ENCODE measurements at regions not wholly inside any gene's neighbourhood (a gene's known extent, or its start where the extent isn't known, plus 50 kb on each side); places are given as distances from the start of the nearest gene placed in this dataset.

DNA sequence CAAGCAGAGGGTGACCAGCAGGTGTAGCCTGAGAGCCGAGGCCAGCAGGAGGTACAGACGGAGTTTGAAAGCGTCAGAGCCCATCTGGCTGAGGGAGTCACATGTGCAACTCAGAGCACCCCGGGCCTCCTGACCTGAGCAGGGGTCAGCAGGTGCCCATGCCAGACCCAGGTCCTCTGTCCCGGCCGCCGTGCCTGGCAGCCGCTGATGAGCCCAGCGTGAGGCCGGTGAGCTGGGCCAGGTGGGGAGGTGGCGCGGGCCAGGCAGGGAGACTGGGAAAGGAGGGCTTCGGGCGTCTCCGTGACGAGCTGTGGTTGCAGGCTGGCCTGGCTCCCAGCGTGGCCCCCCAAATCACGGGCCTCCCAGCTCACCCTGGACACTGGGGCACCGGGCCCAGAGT is 130.9 kb downstream of the CHSY1 start:
- ATAC-seq (no peak), DNase-seq (ENCODE audit: low read depth, low spot score) (no peak)
- H3K9me3 ChIP-seq (ENCODE audit: control insufficient read depth, insufficient read depth, low read depth, low read length), result no peaks in the 10 kb centered on the region
- H3K36me3 ChIP-seq (ENCODE audit: control insufficient read depth, insufficient read depth, low read length), result no peaks in the 10 kb centered on the region
- BruUV-seq (replicated peaks), result no TSS peak
- intact Hi-C loops (cut with micrococcal nuclease; ENCODE audit: unreplicated experiment) (no loop called here), in situ Hi-C loops (cut with HindIII; ENCODE audit: low pct_unique_long_range_greater_than_20kb, low sequenced_read_pairs) (no loop called here)
- H3K27me3 ChIP-seq (ENCODE audit: control insufficient read depth, insufficient read depth, low read length), result no peaks in the 10 kb centered on the region
- ChIA-PET POLR2A (no interaction called here), CTCF (interaction anchor here (0.7 kb wide), 1 partner anchor 69 kb away, joined by 5 read pairs; no protein-coding TSS in a partner anchor)
- H3K27ac ChIP-seq (ENCODE audit: low read length), result peak overlapping the region; percentile 75
- H3K4me3 ChIP-seq (ENCODE audit: low read depth in 2 of 2, low read length in 2 of 2), result no peak overlapping the region
- TF ChIP-seq SIN3A (IDR thresholded peaks at IDR 0.05; ENCODE audit: borderline replicate concordance, insufficient read depth, low read depth, low read length) (no peak), CTCF (IDR thresholded peaks at IDR 0.05) (no peak), TCF7L2 (IDR thresholded peaks at IDR 0.05; ENCODE audit: low read depth, low read length) (no peak), POLR2AphosphoS5 (IDR thresholded peaks at IDR 0.05; ENCODE audit: low read depth, low read length) (no peak)
- TF ChIP-seq, protein P1, sequence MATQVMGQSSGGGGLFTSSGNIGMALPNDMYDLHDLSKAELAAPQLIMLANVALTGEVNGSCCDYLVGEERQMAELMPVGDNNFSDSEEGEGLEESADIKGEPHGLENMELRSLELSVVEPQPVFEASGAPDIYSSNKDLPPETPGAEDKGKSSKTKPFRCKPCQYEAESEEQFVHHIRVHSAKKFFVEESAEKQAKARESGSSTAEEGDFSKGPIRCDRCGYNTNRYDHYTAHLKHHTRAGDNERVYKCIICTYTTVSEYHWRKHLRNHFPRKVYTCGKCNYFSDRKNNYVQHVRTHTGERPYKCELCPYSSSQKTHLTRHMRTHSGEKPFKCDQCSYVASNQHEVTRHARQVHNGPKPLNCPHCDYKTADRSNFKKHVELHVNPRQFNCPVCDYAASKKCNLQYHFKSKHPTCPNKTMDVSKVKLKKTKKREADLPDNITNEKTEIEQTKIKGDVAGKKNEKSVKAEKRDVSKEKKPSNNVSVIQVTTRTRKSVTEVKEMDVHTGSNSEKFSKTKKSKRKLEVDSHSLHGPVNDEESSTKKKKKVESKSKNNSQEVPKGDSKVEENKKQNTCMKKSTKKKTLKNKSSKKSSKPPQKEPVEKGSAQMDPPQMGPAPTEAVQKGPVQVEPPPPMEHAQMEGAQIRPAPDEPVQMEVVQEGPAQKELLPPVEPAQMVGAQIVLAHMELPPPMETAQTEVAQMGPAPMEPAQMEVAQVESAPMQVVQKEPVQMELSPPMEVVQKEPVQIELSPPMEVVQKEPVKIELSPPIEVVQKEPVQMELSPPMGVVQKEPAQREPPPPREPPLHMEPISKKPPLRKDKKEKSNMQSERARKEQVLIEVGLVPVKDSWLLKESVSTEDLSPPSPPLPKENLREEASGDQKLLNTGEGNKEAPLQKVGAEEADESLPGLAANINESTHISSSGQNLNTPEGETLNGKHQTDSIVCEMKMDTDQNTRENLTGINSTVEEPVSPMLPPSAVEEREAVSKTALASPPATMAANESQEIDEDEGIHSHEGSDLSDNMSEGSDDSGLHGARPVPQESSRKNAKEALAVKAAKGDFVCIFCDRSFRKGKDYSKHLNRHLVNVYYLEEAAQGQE (IDR thresholded peaks at IDR 0.05; ENCODE audit: insufficient read depth in 1 of 2, low read depth in 2 of 2, low read length in 1 of 2), result no peak
- H3K4me1 ChIP-seq (ENCODE audit: control insufficient read depth, insufficient read depth, low read length), result peaks cover 18% of the 10 kb centered on the region

DNA sequence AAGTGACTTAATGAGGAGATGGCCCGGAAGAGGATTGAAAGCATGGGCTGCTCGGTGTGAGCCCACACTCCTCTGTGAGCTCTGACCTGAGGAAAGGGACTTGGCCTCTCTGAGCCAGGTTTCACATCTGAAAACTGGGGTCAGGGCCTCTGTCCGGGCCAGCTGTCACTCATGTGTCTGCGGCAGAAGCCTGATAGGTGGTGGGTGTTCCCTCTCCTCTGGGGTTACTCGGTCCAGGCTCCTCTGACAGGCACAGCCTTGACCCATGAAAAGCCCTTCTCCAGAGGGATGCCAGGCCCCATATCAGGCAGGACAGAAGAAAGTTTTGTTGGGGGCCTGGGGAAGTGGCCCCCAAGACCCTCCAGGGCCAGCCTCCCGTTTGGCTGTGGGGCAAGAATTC is 131.4 kb downstream of the CHSY1 start:
- no peak overlapping the region for H3K4me3 ChIP-seq (ENCODE audit: low read depth in 2 of 2, low read length in 2 of 2)
- H3K27me3 ChIP-seq (ENCODE audit: control insufficient read depth, insufficient read depth, low read length), result no peaks in the 10 kb centered on the region
- ATAC-seq (no peak), DNase-seq (ENCODE audit: low read depth, low spot score) (no peak)
- TF ChIP-seq SIN3A (IDR thresholded peaks at IDR 0.05; ENCODE audit: borderline replicate concordance, insufficient read depth, low read depth, low read length), result no peak
- TF ChIP-seq, protein P1 (IDR thresholded peaks at IDR 0.05; ENCODE audit: insufficient read depth in 1 of 2, low read depth in 2 of 2, low read length in 1 of 2), result no peak
- TF ChIP-seq CTCF (IDR thresholded peaks at IDR 0.05), result no peak
- no peak for TF ChIP-seq POLR2AphosphoS5 (IDR thresholded peaks at IDR 0.05; ENCODE audit: low read depth, low read length)
- no peak for TF ChIP-seq TCF7L2 (IDR thresholded peaks at IDR 0.05; ENCODE audit: low read depth, low read length)
- intact Hi-C loops (cut with micrococcal nuclease; ENCODE audit: unreplicated experiment), result no loop called here
- CTCF ChIA-PET, result interaction anchor here (0.7 kb wide), 1 partner anchor 69 kb away, joined by 5 read pairs; no protein-coding TSS in a partner anchor
- H3K9me3 ChIP-seq (ENCODE audit: control insufficient read depth, insufficient read depth, low read depth, low read length), result no peaks in the 10 kb centered on the region
- H3K36me3 ChIP-seq (ENCODE audit: control insufficient read depth, insufficient read depth, low read length), result no peaks in the 10 kb centered on the region
- peak overlapping the region; percentile 75; the same call in 1 of the 2 replicates for H3K27ac ChIP-seq (ENCODE audit: low read length)
- in situ Hi-C loops (cut with HindIII; ENCODE audit: low pct_unique_long_range_greater_than_20kb, low sequenced_read_pairs), result no loop called here
- peaks cover 21% of the 10 kb centered on the region for H3K4me1 ChIP-seq (ENCODE audit: control insufficient read depth, insufficient read depth, low read length)
- POLR2A ChIA-PET, result no interaction called here
- BruUV-seq (replicated peaks), result no TSS peak

All from Panc1 (cell line).